HL-60 (cell line): ENCODE measurements at regions not wholly inside any gene's neighbourhood (a gene's known extent, or its start where the extent isn't known, plus 50 kb on each side); places are given as distances from the start of the nearest gene placed in this dataset.

Source experiments
- GABPA ChIP-seq: IDR thresholded peaks from 2 replicates; pipeline ENCODE4 v1.6.1; 2012; ENCODE audit warnings: low read depth
- POLR2AphosphoS5 ChIP-seq: IDR thresholded peaks from 2 replicates; pipeline ENCODE4 v1.6.1; 2012; ENCODE audit warnings: low read depth
- SPI1 ChIP-seq: IDR thresholded peaks from 2 replicates; pipeline ENCODE4 v1.6.1; 2012; ENCODE audit warnings: low read depth, mild to moderate bottlenecking, borderline replicate concordance
- TF ChIP-seq, protein P1 (sequence below): IDR thresholded peaks from one replicate; pipeline ENCODE4 v1.5.1; 2011; ENCODE audit warnings: low read length, control low read depth, inconsistent platforms; ENCODE audit not compliant: insufficient read depth
- TF ChIP-seq, protein P2 (sequence below): IDR thresholded peaks from 2 replicates; pipeline ENCODE4 v1.6.1; 2012; ENCODE audit warnings: low read depth; ENCODE audit not compliant: insufficient replicate concordance

DNA sequence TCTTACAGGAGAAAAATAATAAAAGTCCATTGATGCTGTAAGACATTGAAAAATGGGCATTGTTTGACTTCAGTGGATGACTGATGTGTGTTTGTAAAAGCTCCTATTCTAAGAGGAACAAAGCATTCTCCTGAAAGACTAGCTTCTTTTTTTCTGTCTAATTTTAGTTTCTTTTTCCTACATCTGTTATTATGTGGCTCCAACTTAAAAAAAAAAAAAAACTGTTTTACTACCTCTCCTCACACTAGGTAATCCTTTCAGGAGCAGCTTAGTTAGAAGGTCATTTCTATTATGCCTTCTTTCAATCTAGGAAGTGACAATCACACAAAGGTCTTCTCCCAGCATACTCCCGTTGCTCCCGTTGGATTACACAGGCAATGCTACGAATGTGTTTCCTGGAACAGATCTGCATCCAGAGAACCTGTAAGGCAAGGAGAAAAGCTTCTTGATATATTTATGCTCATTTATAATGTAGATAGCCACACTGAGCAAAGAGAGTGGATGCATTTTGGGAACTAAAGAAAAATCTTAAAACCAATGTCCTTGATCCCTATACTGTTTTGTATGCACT, 595.1 kb upstream of the CCDC179 start:
- TF ChIP-seq, protein P1, sequence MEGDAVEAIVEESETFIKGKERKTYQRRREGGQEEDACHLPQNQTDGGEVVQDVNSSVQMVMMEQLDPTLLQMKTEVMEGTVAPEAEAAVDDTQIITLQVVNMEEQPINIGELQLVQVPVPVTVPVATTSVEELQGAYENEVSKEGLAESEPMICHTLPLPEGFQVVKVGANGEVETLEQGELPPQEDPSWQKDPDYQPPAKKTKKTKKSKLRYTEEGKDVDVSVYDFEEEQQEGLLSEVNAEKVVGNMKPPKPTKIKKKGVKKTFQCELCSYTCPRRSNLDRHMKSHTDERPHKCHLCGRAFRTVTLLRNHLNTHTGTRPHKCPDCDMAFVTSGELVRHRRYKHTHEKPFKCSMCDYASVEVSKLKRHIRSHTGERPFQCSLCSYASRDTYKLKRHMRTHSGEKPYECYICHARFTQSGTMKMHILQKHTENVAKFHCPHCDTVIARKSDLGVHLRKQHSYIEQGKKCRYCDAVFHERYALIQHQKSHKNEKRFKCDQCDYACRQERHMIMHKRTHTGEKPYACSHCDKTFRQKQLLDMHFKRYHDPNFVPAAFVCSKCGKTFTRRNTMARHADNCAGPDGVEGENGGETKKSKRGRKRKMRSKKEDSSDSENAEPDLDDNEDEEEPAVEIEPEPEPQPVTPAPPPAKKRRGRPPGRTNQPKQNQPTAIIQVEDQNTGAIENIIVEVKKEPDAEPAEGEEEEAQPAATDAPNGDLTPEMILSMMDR, result no peak
- TF ChIP-seq POLR2AphosphoS5 (no peak), GABPA (no peak), SPI1 (no peak)
- TF ChIP-seq, protein P2, sequence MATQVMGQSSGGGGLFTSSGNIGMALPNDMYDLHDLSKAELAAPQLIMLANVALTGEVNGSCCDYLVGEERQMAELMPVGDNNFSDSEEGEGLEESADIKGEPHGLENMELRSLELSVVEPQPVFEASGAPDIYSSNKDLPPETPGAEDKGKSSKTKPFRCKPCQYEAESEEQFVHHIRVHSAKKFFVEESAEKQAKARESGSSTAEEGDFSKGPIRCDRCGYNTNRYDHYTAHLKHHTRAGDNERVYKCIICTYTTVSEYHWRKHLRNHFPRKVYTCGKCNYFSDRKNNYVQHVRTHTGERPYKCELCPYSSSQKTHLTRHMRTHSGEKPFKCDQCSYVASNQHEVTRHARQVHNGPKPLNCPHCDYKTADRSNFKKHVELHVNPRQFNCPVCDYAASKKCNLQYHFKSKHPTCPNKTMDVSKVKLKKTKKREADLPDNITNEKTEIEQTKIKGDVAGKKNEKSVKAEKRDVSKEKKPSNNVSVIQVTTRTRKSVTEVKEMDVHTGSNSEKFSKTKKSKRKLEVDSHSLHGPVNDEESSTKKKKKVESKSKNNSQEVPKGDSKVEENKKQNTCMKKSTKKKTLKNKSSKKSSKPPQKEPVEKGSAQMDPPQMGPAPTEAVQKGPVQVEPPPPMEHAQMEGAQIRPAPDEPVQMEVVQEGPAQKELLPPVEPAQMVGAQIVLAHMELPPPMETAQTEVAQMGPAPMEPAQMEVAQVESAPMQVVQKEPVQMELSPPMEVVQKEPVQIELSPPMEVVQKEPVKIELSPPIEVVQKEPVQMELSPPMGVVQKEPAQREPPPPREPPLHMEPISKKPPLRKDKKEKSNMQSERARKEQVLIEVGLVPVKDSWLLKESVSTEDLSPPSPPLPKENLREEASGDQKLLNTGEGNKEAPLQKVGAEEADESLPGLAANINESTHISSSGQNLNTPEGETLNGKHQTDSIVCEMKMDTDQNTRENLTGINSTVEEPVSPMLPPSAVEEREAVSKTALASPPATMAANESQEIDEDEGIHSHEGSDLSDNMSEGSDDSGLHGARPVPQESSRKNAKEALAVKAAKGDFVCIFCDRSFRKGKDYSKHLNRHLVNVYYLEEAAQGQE, result no peak
